ENCODE measurements at regions not wholly inside any gene's neighbourhood (a gene's known extent, or its start where the extent isn't known, plus 50 kb on each side); places are given as distances from the start of the nearest gene placed in this dataset.

DNA sequence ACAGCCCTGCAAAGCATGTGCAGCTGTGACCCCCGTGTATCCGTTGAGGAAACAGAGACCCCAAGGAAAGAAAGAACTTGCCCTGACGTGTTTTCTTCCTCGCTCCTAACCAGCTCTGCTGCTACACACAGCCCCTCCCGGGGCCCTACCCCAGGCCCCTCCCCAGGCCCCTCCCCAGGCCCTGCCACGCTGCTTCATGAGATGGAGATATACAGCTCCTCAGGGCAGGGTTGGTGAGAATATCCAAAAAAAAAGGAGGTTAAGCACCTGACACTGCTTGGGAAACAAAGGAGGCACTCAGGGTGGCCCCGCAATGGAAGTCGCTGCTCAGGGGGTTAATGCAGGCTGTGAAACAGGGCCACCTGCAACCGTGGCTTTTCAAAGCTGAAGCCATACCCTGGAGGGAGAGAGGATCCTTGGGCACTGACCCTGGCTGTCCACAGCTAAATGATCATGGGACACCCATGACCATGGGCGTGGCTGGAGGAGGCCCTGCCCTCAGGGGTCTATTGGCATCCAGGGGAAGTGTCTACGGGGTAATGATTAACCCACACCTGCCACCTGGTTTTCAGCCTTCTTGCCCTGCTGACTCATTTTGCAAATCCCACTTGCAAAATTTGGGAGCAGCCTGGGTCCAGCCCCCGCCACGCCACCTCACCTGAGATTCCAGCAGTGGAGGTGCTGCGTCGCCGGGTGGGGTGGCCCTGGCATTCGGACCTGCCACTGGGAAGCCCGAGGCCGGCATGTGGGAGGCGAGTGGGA lies 112.1 kb upstream of the ANO1 start:
- TF ChIP-seq CTCF (conservative IDR thresholded peaks at IDR 0.05): no peak
- H3K27ac ChIP-seq: no peak overlapping the region

- no peak overlapping the region for H3K27ac ChIP-seq
- TF ChIP-seq CTCF (conservative IDR thresholded peaks at IDR 0.05): no peak
These were observed 111.6 kb upstream of the ANO1 start for GRCh38 chr11:69966583-69966835.

DNA sequence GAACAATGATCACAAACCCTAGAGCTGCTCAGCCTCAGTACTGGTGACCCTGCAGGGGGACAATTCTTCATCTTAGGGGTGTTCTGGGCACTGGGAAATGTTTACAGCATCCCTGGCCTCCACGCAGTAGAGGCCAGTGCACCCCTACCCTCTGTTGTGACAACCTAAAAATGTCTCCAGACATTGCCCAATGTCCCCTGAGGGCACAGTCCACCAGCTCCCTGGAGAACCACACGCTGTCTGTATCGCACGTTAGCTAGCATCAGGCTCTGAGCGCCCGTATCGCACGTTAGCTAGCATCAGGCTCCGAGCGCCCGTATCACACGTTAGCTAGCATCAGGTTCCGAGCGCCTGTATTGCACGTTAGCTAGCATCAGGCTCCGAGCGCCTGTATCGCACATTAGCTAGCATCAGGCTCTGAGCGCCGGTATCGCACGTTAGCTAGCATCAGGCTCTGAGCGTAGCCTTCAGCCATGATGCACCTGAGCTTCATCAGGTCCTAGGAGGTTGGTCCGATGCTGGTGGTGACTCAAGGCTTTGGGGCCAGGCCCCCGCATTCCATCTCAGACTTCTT lies 111.1 kb upstream of the ANO1 start:
- TF ChIP-seq CTCF (conservative IDR thresholded peaks at IDR 0.05): no peak

DNA sequence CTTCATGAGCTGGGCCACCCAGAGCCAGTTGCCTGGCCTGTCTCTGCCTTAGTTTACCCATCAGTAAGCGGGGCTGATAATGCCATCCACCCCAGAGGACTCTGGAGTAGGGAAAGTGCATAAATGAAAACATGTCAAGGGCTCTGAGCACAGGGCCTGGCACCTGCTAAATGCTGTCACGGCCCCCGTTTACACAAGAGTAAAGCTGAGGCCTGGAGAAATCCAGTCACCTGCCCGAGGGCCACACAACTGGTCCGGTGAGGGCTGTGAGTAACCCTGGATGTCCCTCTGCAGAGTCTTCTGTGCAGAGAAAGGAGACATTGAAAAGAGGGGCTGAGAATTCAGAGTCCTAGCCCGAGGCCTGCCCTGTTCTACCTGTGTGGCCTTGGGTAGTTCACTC lies 110.6 kb upstream of the ANO1 start:
- TF ChIP-seq CTCF (conservative IDR thresholded peaks at IDR 0.05): no peak
- no peak overlapping the region for H3K27ac ChIP-seq

More for the DNA sequence above, 111.1 kb upstream of the ANO1 start:
- H3K27ac ChIP-seq: no peak overlapping the region

- TF ChIP-seq CTCF (conservative IDR thresholded peaks at IDR 0.05): no peak
- no peak overlapping the region for H3K27ac ChIP-seq
These were observed 109.4 kb upstream of the ANO1 start for GRCh38 chr11:69968396-69969347.

DNA sequence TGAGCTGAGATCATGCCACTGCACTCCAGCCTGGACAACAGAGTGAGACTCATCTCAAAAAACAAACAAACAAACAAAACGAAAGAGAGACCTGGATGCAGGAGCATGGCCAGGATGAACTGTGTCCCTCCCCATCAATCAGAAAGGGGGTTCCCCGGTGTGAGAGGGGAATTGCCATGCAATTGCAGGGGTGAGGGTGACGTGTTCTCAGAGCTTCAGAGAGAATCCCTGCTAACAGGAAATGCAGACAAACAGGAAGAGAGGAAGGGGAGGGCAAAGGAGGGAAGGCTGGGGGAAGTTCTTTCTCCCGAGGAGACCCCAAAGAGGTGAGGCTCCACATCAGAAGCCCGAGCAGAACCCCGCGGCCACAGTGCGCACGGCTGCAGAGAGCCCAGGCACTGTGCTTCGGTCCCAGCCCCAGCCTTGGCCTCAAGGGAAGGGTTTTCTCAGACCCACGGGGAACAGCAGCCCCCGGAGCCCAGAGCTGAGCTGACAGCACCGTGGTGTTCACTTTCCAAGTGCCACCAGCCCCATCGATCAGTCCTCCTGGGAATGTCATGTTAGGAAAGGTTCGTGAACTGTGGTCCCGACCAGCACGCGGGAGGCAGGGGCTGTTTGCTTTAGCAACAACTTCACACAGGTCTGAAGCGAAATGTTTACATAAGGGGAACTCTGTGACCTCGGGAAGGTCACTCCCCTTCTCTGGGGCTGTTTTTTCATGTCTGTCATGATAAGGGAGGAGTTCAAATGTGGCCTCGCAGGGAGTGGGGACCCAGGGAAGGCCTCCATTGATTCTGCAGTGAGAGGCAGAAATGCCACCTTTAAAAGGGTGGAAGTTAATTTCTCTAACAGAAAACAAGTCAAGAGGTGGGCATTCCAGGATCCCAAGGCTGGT lies 108.0 kb upstream of the ANO1 start:
- no peak overlapping the region for H3K27ac ChIP-seq

More for the DNA sequence above, 108.0 kb upstream of the ANO1 start:
- TF ChIP-seq CTCF (conservative IDR thresholded peaks at IDR 0.05): no peak

Measured in VCaP (cell line).